Epithelial cell of proximal tubule (primary cell): ENCODE measurements at regions not wholly inside any gene's neighbourhood (a gene's known extent, or its start where the extent isn't known, plus 50 kb on each side); places are given as distances from the start of the nearest gene placed in this dataset.

Experiments used
- DNase-seq: peaks from one replicate; pipeline ENCODE4 v3.0.0-alpha.2; 2011; ENCODE audit warnings: low read depth
- H3K4me3 ChIP-seq: 2 replicates; pipeline ENCODE4 v1.5.1; 2011; ENCODE audit warnings: low read depth, mild to moderate bottlenecking, low read length
- TF ChIP-seq, protein P1 (sequence below): conservative IDR thresholded peaks from 2 replicates; pipeline ENCODE4 v1.5.1; 2012; ENCODE audit warnings: low read depth, mild to moderate bottlenecking, low read length

DNA sequence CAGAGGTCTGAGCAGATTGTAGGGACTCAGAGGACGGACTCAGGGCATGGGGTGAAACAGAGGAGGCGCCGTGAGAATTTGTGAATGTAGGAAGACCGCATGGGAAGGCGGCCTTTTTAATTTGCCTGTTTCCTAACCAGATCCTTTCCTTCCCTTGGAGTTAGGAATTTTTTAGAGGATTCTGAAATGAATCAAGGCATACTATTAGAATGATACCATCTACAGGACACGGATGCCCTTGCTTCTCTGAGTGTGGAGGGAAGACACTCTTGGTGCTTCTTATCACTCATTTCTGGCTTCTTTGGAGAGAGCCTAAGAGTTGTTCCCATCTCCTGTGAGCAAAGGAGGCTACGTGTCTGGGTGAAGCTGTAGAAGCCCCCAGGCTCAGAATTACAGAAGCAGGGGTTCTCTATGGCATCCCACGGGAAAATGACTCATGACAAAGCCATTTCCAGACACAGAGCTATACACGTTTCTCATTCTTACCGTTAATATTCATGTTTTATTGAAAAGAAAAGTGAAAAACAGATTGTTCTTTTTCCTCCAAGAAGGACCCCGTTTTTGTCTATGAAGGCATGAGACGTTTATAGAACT, 148.5 kb downstream of the EDN3 start:
- TF ChIP-seq, protein P1, sequence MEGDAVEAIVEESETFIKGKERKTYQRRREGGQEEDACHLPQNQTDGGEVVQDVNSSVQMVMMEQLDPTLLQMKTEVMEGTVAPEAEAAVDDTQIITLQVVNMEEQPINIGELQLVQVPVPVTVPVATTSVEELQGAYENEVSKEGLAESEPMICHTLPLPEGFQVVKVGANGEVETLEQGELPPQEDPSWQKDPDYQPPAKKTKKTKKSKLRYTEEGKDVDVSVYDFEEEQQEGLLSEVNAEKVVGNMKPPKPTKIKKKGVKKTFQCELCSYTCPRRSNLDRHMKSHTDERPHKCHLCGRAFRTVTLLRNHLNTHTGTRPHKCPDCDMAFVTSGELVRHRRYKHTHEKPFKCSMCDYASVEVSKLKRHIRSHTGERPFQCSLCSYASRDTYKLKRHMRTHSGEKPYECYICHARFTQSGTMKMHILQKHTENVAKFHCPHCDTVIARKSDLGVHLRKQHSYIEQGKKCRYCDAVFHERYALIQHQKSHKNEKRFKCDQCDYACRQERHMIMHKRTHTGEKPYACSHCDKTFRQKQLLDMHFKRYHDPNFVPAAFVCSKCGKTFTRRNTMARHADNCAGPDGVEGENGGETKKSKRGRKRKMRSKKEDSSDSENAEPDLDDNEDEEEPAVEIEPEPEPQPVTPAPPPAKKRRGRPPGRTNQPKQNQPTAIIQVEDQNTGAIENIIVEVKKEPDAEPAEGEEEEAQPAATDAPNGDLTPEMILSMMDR: no peak
- no peak for DNase-seq
- H3K4me3 ChIP-seq: no peak overlapping the region

- TF ChIP-seq, protein P1: no peak
- no peak overlapping the region for H3K4me3 ChIP-seq
- no peak for DNase-seq
Measured at GRCh38 chr20:59451066-59451630, 150.7 kb downstream of the EDN3 start.

GRCh38 chr20:59451641-59452040, 151.2 kb downstream of the EDN3 start:
- TF ChIP-seq, protein P1: no peak
- no peak for DNase-seq
- H3K4me3 ChIP-seq: no peak overlapping the region

- DNase-seq: no peak
- H3K4me3 ChIP-seq: no peak overlapping the region
- TF ChIP-seq, protein P1: no peak
Measured at GRCh38 chr20:59452856-59453255, 151.5 kb upstream of the PHACTR3 start.

- TF ChIP-seq, protein P1: no peak
- no peak for DNase-seq
- H3K4me3 ChIP-seq: no peak overlapping the region
Measured at GRCh38 chr20:59453759-59454560, 150.4 kb upstream of the PHACTR3 start.

DNA sequence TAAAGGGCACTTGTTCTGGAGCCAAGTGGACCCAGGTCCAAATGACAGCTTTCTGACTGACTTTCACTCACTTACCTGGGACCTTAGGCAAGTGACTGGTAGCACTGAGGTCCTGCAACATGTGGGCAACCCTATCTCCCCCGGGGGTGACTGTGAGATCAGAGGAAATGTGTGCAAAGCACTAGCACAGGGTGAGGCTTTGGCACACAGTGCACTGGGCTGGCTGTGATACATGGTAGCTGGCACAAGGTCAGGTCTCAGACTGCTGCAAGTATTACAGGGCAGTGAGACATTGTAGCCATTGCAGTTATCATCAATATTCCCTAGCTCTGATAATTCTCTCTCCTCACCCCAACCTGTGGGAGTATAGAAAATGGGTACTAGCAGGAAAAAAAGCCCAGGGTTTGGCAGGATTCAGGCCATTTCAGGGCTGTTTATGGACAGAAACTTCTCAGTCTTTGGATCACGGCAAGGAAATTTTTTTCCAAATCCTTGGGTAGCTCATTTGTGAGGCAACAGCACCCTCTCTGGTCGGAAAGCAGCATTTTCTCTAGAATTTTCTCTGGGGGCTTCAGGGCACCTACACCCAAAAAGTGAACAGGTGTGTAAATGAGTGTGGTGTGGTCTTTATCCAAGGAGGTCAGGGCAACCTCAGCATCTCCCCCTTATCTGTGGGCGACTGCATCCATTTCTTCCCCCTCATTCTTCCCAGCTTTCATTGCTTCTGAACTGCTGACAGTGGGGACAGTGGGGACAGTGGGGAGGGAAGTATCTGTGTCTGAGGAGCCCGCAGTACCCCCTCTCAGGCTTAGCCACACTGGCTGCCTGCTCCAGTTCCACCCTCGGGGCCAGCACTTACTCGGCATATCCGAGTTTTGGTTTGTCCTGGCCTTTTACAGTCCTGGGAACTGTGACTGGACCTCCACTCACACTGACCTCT, 148.7 kb upstream of the PHACTR3 start:
- TF ChIP-seq, protein P1: peak; percentile 69
- DNase-seq: no peak

More for the DNA sequence above, 148.7 kb upstream of the PHACTR3 start:
- no peak overlapping the region for H3K4me3 ChIP-seq
